ENCODE measurements at regions not wholly inside any gene's neighbourhood (a gene's known extent, or its start where the extent isn't known, plus 50 kb on each side); places are given as distances from the start of the nearest gene placed in this dataset.

DNA sequence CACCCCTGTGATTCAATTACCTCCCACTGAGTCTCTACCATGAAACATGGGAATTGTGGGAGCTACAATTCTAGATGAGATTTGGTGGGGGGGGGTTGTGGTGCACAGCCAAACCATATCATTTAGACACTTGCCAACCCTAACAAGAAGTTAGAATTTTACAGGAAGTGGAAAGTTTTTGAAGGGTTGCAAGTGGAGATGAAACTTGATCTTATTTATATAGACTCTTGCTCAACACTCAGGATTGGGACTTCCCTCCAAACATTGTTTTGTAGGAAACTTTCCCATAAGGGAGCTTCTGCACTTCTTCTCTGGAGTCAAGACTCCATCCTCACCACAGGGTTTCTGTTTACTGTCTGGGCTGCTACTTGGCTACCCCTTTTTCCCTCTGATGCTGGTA is 266.7 kb upstream of the CDH11 start:
- DNase-seq (ENCODE audit: low read depth, low spot score), result no peak
- Histone ChIP-seq H3K9me3 (ENCODE audit: control insufficient read depth in 1 of 2, insufficient read depth in 1 of 2, low read depth in 1 of 2, low read length in 2 of 2) (peaks cover 3 to 18% of the 10 kb centered on the region in 2 experiments; a peak in 2 of 4 replicates), H4K20me1 (ENCODE audit: insufficient read depth) (no peaks in the 10 kb centered on the region), H3K4me3 (replicated peaks in 1 of 2; ENCODE audit: low read depth in 1 of 2, low read length in 2 of 2) (no peak overlapping the region), H2AFZ (ENCODE audit: low read depth, low read length, poor library complexity, severe bottlenecking) (no peak overlapping the region), H3K4me1 (ENCODE audit: control insufficient read depth in 1 of 2, insufficient read depth in 2 of 2, low read length in 2 of 2) (no peaks in the 10 kb centered on the region), H3K27ac (ENCODE audit: low read depth, low read length) (no peak overlapping the region), H3K9ac (ENCODE audit: low read length) (no peak overlapping the region), H3K36me3 (ENCODE audit: control insufficient read depth in 1 of 2, insufficient read depth in 2 of 2, low read length in 2 of 2) (no peaks in the 10 kb centered on the region), H3K9me2 (ENCODE audit: insufficient read depth) (no peaks in the 10 kb centered on the region), H3K4me2 (ENCODE audit: low read length) (no peak overlapping the region), H3K27me3 (ENCODE audit: insufficient read depth, low read length) (no peaks in the 10 kb centered on the region), H3K79me2 (ENCODE audit: insufficient read depth, low read length) (no peaks in the 10 kb centered on the region)
- ChIA-PET POLR2A (no interaction called here), CTCF (no interaction called here), RAD21 (ENCODE audit: low non-redundant PET in 1 of 2, low total read pairs in 2 of 2, uncharacterized antibody in 2 of 2, unreplicated experiment in 2 of 2) (no interaction called here)
- ATAC-seq, result no peak
- TF ChIP-seq FOSL1 (IDR thresholded peaks at IDR 0.05; ENCODE audit: low read depth) (no peak), REST (IDR thresholded peaks at IDR 0.05; ENCODE audit: low read depth) (no peak), YY1 (IDR thresholded peaks at IDR 0.05; ENCODE audit: extremely low read depth, insufficient replicate concordance, low read depth, low read length) (no peak), TCF7L2 (IDR thresholded peaks at IDR 0.05; ENCODE audit: borderline replicate concordance, extremely low read depth, insufficient read depth, insufficient read length) (no peak), ATF3 (IDR thresholded peaks at IDR 0.05) (no peak), ELF1 (IDR thresholded peaks at IDR 0.05; ENCODE audit: borderline replicate concordance, low read depth) (no peak), SP1 (IDR thresholded peaks at IDR 0.05; ENCODE audit: low read depth) (no peak), CBX3 (IDR thresholded peaks at IDR 0.05; ENCODE audit: low read depth) (no peak), EZH2phosphoT487 (IDR thresholded peaks at IDR 0.05; ENCODE audit: borderline replicate concordance) (no peak), EZH2 (IDR thresholded peaks at IDR 0.05) (no peak), JUND (IDR thresholded peaks at IDR 0.05) (no peak), RAD21 (IDR thresholded peaks at IDR 0.05; ENCODE audit: low read depth) (no peak), ZFX (IDR thresholded peaks at IDR 0.05) (no peak)
- TF ChIP-seq, protein P1, sequence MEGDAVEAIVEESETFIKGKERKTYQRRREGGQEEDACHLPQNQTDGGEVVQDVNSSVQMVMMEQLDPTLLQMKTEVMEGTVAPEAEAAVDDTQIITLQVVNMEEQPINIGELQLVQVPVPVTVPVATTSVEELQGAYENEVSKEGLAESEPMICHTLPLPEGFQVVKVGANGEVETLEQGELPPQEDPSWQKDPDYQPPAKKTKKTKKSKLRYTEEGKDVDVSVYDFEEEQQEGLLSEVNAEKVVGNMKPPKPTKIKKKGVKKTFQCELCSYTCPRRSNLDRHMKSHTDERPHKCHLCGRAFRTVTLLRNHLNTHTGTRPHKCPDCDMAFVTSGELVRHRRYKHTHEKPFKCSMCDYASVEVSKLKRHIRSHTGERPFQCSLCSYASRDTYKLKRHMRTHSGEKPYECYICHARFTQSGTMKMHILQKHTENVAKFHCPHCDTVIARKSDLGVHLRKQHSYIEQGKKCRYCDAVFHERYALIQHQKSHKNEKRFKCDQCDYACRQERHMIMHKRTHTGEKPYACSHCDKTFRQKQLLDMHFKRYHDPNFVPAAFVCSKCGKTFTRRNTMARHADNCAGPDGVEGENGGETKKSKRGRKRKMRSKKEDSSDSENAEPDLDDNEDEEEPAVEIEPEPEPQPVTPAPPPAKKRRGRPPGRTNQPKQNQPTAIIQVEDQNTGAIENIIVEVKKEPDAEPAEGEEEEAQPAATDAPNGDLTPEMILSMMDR (IDR thresholded peaks at IDR 0.05 in 2 of 3, conservative IDR thresholded peaks at IDR 0.05 in 1 of 3; ENCODE audit: borderline replicate concordance in 1 of 3, insufficient read depth in 1 of 3, low read depth in 2 of 3, low read length in 2 of 3), result no peak
- TF ChIP-seq, protein P2, sequence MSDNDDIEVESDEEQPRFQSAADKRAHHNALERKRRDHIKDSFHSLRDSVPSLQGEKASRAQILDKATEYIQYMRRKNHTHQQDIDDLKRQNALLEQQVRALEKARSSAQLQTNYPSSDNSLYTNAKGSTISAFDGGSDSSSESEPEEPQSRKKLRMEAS (IDR thresholded peaks at IDR 0.05), result no peak
- BruUV-seq (replicated peaks), result no TSS peak
- intact Hi-C loops (cut with micrococcal nuclease), result no loop called here
